ENCODE measurements at regions not wholly inside any gene's neighbourhood (a gene's known extent, or its start where the extent isn't known, plus 50 kb on each side); places are given as distances from the start of the nearest gene placed in this dataset.

DNA sequence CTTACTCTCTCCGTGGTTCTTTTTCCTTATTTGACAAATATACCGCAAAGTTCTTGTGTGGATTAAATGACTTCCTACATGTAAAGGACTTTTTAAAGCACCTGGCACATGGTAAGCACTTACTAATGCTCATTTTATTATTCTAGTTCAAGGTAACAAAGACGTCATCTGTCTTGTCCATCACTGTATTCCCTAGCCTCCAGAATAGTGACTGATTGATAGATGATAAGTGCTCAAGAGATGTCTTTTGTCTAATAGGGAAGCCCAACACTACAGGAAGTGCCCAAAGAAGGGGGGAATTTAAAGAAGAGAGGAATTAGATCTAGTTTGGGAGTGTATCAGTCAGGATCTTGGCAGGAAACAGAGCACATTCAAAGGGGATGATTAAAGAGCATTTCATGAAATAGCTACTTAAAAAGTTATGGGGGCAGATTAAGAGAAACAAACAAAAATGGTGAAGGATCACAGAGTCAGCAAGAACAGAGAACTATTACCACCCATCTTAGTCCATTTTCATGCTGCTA lies 151.9 kb downstream of the GXYLT1 start (continued):
- TF ChIP-seq CHD1 (IDR thresholded peaks at IDR 0.05; ENCODE audit: low read length): no peak
- TF ChIP-seq, protein P1, sequence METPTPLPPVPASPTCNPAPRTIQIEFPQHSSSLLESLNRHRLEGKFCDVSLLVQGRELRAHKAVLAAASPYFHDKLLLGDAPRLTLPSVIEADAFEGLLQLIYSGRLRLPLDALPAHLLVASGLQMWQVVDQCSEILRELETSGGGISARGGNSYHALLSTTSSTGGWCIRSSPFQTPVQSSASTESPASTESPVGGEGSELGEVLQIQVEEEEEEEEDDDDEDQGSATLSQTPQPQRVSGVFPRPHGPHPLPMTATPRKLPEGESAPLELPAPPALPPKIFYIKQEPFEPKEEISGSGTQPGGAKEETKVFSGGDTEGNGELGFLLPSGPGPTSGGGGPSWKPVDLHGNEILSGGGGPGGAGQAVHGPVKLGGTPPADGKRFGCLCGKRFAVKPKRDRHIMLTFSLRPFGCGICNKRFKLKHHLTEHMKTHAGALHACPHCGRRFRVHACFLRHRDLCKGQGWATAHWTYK (CRISPR knock-in tag; IDR thresholded peaks at IDR 0.05): no peak
- no peak for TF ChIP-seq STAT5B (CRISPR knock-in tag; IDR thresholded peaks at IDR 0.05)
- no peak for TF ChIP-seq NCOA2 (IDR thresholded peaks at IDR 0.05; ENCODE audit: partially characterized antibody in 2 of 2)
- no peak for TF ChIP-seq PTRF (tag; IDR thresholded peaks at IDR 0.05)
- TF ChIP-seq, protein P2, sequence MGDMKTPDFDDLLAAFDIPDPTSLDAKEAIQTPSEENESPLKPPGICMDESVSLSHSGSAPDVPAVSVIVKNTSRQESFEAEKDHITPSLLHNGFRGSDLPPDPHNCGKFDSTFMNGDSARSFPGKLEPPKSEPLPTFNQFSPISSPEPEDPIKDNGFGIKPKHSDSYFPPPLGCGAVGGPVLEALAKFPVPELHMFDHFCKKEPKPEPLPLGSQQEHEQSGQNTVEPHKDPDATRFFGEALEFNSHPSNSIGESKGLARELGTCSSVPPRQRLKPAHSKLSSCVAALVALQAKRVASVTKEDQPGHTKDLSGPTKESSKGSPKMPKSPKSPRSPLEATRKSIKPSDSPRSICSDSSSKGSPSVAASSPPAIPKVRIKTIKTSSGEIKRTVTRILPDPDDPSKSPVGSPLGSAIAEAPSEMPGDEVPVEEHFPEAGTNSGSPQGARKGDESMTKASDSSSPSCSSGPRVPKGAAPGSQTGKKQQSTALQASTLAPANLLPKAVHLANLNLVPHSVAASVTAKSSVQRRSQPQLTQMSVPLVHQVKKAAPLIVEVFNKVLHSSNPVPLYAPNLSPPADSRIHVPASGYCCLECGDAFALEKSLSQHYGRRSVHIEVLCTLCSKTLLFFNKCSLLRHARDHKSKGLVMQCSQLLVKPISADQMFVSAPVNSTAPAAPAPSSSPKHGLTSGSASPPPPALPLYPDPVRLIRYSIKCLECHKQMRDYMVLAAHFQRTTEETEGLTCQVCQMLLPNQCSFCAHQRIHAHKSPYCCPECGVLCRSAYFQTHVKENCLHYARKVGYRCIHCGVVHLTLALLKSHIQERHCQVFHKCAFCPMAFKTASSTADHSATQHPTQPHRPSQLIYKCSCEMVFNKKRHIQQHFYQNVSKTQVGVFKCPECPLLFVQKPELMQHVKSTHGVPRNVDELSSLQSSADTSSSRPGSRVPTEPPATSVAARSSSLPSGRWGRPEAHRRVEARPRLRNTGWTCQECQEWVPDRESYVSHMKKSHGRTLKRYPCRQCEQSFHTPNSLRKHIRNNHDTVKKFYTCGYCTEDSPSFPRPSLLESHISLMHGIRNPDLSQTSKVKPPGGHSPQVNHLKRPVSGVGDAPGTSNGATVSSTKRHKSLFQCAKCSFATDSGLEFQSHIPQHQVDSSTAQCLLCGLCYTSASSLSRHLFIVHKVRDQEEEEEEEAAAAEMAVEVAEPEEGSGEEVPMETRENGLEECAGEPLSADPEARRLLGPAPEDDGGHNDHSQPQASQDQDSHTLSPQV (IDR thresholded peaks at IDR 0.05): no peak

Measured in K562 (cell line).